ENCODE measurements at regions not wholly inside any gene's neighbourhood (a gene's known extent, or its start where the extent isn't known, plus 50 kb on each side); places are given as distances from the start of the nearest gene placed in this dataset.
A peak's percentile ranks its signal among the peaks of the same experiment; 100 is the strongest.

- Histone ChIP-seq H3K9me2 (replicated peaks; ENCODE audit: insufficient read depth, low read length) (no peaks in the 10 kb centered on the region), H3K9me3 (replicated peaks; ENCODE audit: insufficient read depth, low read length) (no peaks in the 10 kb centered on the region), H3K9ac (ENCODE audit: low read length) (no peak overlapping the region), H3K27me3 (replicated peaks; ENCODE audit: insufficient read depth, low read length) (no peaks in the 10 kb centered on the region), H4K20me1 (ENCODE audit: insufficient read depth, low read length) (no peaks in the 10 kb centered on the region), H3K27ac (ENCODE audit: low read length) (no peak overlapping the region), H3K36me3 (replicated peaks; ENCODE audit: insufficient read depth, low read length) (no peaks in the 10 kb centered on the region), H3K79me2 (ENCODE audit: low read length) (no peaks in the 10 kb centered on the region), H3K4me1 (ENCODE audit: low read length) (peaks cover 5% of the 10 kb centered on the region), H2AFZ (ENCODE audit: low read length) (no peak overlapping the region), H3F3A (ENCODE audit: insufficient read depth, low read length) (0 out of 2 replicates have a peak, but pooled peaks cover 3% of the 10 kb centered on the region), H3K4me3 (ENCODE audit: low read length) (no peak overlapping the region), H3K4me2 (ENCODE audit: low read depth, low read length) (no peak overlapping the region)
- DNase-seq = peak; percentile 13
- TF ChIP-seq CTCF (IDR thresholded peaks at IDR 0.05; ENCODE audit: low read length) = no peak
- TF ChIP-seq EZH2phosphoT487 (IDR thresholded peaks at IDR 0.05; ENCODE audit: low read length) = no peak
- TF ChIP-seq EZH2 (optimal IDR thresholded peaks at IDR 0.05; ENCODE audit: low read depth, low read length) = no peak
These were observed 321.3 kb downstream of the TMA16 start for GRCh38 chr4:163815776-163816175.

- no peak for TF ChIP-seq EZH2 (optimal IDR thresholded peaks at IDR 0.05; ENCODE audit: low read depth, low read length)
- no peak for TF ChIP-seq CTCF (IDR thresholded peaks at IDR 0.05; ENCODE audit: low read length)
- no peak for TF ChIP-seq EZH2phosphoT487 (IDR thresholded peaks at IDR 0.05; ENCODE audit: low read length)
- no peak overlapping the region for H3K4me3 ChIP-seq (ENCODE audit: low read length)
- H3K27ac ChIP-seq (ENCODE audit: low read length) = no peak overlapping the region
- H3F3A ChIP-seq (ENCODE audit: insufficient read depth, low read length) = no peaks in the 10 kb centered on the region
- H3K9me3 ChIP-seq (replicated peaks; ENCODE audit: insufficient read depth, low read length) = no peaks in the 10 kb centered on the region
- H3K36me3 ChIP-seq (replicated peaks; ENCODE audit: insufficient read depth, low read length) = no peaks in the 10 kb centered on the region
- H3K27me3 ChIP-seq (replicated peaks; ENCODE audit: insufficient read depth, low read length) = no peaks in the 10 kb centered on the region
- H3K4me1 ChIP-seq (ENCODE audit: low read length) = no peaks in the 10 kb centered on the region
- H2AFZ ChIP-seq (ENCODE audit: low read length) = no peak overlapping the region
- H4K20me1 ChIP-seq (ENCODE audit: insufficient read depth, low read length) = no peaks in the 10 kb centered on the region
- no peak for DNase-seq
- no peak overlapping the region for H3K4me2 ChIP-seq (ENCODE audit: low read depth, low read length)
- no peaks in the 10 kb centered on the region for H3K79me2 ChIP-seq (ENCODE audit: low read length)
- H3K9ac ChIP-seq (ENCODE audit: low read length) = no peak overlapping the region
- no peaks in the 10 kb centered on the region for H3K9me2 ChIP-seq (replicated peaks; ENCODE audit: insufficient read depth, low read length)
These were observed 322.0 kb downstream of the TMA16 start for GRCh38 chr4:163816494-163816893.

- DNase-seq = no peak
- H3K4me1 ChIP-seq (ENCODE audit: low read length) = no peaks in the 10 kb centered on the region
- TF ChIP-seq EZH2 (optimal IDR thresholded peaks at IDR 0.05; ENCODE audit: low read depth, low read length) (no peak), CTCF (IDR thresholded peaks at IDR 0.05; ENCODE audit: low read length) (no peak), EZH2phosphoT487 (IDR thresholded peaks at IDR 0.05; ENCODE audit: low read length) (no peak)
These were observed 324.2 kb downstream of the TMA16 start for GRCh38 chr4:163818673-163819072.

More at GRCh38 chr4:163818673-163819072, 324.2 kb downstream of the TMA16 start:
- Histone ChIP-seq H4K20me1 (ENCODE audit: insufficient read depth, low read length) (no peaks in the 10 kb centered on the region), H3K9me2 (replicated peaks; ENCODE audit: insufficient read depth, low read length) (no peaks in the 10 kb centered on the region), H3K9ac (ENCODE audit: low read length) (no peak overlapping the region), H3K4me2 (ENCODE audit: low read depth, low read length) (no peak overlapping the region), H2AFZ (ENCODE audit: low read length) (no peak overlapping the region), H3K4me3 (ENCODE audit: low read length) (no peak overlapping the region), H3K27ac (ENCODE audit: low read length) (no peak overlapping the region), H3K27me3 (replicated peaks; ENCODE audit: insufficient read depth, low read length) (no peaks in the 10 kb centered on the region), H3K36me3 (replicated peaks; ENCODE audit: insufficient read depth, low read length) (no peaks in the 10 kb centered on the region), H3F3A (ENCODE audit: insufficient read depth, low read length) (no peaks in the 10 kb centered on the region), H3K79me2 (ENCODE audit: low read length) (no peaks in the 10 kb centered on the region), H3K9me3 (replicated peaks; ENCODE audit: insufficient read depth, low read length) (no peaks in the 10 kb centered on the region)
